ENCODE measurements at regions not wholly inside any gene's neighbourhood (a gene's known extent, or its start where the extent isn't known, plus 50 kb on each side); places are given as distances from the start of the nearest gene placed in this dataset.

GRCh38 chr11:104679258-104679657 is 219.0 kb downstream of the CASP12 start:
- TF ChIP-seq CTCF (IDR thresholded peaks at IDR 0.05) (no peak), POLR2A (IDR thresholded peaks at IDR 0.05) (no peak)
